ENCODE measurements at regions not wholly inside any gene's neighbourhood (a gene's known extent, or its start where the extent isn't known, plus 50 kb on each side); places are given as distances from the start of the nearest gene placed in this dataset.

- no peak for TF ChIP-seq POLR2AphosphoS5 (IDR thresholded peaks at IDR 0.05)
- TF ChIP-seq CTCF (IDR thresholded peaks at IDR 0.05; ENCODE audit: poor library complexity, severe bottlenecking) = no peak
- no peak for TF ChIP-seq EZH2 (IDR thresholded peaks at IDR 0.05; ENCODE audit: borderline replicate concordance, insufficient read depth, low read length, poor library complexity, severe bottlenecking)
Measured at GRCh38 chr2:207282916-207283315, 117.2 kb upstream of the KLF7 start.
